Stimulated activated CD4-positive, alpha-beta T cell treated with anti-CD3 and anti-CD28 coated beads, Interleukin-1b, Interleukin-23, amount 100 ng/mL, for 1 hour (primary cell): ENCODE measurements at regions not wholly inside any gene's neighbourhood (a gene's known extent, or its start where the extent isn't known, plus 50 kb on each side); places are given as distances from the start of the nearest gene placed in this dataset.

Experiments used
- DNase-seq, 2 donors: peaks; one replicate each; pipeline ENCODE4 v3.0.0-alpha.2; 2020; ENCODE audit warnings: low read depth in 2 of 2

DNA sequence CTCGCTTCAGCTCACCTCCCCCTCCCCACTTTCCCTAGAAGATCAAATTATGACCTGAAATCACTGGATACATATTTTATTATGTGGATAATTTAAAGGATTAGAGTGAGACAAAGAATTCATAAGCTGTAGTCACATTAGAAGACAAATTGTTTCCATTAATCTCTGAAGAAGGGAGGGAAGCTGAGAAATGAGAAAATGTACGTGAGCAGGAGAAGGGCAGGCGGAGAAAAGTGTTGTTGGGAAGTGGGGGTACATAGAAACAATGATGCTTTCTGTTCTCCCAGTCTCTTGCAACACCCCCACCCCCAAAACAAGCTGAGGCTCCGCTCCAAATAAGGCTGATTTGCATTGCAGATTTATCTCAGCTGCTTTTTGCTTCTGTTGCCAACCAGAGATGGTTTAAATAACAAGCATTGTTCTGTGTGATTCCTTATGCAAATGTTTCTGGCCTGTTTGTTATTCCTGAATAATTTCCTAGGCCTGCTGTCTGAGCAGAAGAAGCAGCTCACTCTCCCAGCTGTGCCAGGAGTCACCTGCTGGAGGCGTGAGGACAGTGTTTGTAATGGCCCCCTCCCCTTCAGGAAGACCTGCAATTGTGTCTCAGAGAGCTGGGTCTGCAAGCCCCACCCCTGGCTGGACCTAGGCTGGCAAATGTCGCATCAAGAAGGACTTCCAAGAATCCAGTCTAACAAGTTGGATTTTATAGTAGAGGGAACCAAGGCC lies 121.8 kb upstream of the TNR start:
- no peak for DNase-seq

DNA sequence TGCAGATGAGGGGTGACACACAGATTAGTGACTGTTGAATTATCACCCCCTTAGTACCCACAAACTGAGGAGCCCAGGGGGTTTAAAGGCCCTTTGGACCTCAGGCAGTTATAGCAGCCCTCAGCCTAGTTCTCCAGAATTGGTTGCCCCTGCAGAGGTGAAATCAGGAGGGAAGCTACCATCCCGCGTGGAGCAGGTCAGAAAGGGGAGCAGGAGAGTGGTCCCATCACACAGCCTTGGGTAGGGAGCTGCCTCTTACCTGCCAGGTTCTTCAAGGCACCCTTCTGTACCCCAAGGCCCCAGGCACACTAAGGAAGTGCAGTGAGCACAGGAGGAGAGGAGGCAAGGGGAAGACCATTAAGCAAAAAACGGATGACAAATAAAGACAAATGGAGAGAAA lies 121.2 kb upstream of the TNR start:
- DNase-seq, result no peak

DNA sequence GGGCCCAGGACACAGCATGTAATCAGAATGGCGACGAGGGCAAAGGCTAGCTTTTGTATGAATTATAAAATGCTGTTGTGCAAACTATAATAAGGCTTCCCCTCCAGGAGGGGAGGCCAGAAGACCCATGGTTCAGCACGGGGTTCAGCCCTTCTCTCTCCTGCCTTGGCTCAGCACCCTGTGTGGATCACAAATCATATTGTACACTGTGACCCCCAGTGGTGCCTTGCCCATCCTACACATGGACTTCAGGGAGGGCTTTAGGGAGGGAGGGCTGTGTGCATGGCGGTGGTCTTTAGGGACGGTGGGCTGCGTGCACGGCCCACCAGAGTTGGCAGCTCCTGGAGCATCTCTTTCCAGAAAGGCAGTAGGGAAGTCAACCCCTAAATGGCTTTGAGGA lies 120.8 kb upstream of the TNR start:
- no peak for DNase-seq

DNA sequence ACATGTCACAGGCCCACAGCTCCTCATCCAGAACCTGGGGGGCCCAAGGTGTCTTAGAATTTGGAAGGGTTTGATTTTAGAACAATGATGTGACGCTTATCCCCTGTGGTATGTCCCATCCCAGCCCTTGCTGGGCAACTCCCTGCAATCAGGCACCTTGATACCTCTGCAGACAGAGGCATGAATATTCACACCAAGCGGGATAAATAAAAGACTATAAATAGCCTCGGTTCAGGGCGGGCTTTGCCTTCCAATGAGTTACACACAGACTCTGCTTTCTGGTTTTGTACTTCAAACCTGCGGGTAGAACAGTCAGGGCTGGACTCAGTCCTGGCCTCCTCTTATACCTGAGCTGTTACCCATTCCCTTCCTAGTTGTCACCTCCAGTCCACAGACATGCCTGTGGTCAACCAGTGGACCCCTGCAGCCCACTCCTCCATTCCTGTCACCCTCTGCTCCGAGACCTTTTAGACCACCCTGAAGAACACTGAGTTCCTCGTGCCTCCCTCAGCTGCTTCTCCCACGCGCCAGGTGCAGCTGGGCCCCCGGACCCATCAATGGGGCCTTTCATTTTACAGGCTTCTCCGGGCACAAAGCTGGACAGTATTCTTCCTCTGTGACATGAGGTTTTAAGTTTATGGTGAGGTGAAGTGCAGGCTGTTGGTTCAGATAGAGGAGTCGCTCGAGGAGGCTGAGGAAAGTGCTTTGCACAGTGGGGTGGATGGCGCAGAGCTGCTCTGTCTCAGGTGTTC lies 120.1 kb upstream of the TNR start:
- no peak for DNase-seq

DNA sequence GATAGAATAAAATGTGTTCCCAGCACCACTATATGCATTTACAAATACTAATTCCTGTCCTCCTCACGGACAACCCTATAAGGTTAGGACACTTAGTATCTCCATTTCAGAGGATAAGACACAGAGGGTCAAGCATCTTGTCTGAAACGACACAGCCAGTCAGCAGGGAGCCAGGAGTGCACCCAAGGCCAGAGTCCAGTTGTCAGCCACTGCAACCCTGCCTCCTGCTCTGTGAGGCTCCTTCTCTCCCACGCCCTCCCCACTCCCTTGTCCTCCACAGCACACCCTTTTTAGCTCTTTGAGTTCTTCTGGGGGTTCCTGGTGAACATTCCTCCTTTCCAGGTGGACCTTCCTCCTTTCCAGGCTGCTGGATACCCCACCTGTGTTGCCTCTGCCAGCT lies 119.0 kb upstream of the TNR start:
- DNase-seq, result no peak

DNA sequence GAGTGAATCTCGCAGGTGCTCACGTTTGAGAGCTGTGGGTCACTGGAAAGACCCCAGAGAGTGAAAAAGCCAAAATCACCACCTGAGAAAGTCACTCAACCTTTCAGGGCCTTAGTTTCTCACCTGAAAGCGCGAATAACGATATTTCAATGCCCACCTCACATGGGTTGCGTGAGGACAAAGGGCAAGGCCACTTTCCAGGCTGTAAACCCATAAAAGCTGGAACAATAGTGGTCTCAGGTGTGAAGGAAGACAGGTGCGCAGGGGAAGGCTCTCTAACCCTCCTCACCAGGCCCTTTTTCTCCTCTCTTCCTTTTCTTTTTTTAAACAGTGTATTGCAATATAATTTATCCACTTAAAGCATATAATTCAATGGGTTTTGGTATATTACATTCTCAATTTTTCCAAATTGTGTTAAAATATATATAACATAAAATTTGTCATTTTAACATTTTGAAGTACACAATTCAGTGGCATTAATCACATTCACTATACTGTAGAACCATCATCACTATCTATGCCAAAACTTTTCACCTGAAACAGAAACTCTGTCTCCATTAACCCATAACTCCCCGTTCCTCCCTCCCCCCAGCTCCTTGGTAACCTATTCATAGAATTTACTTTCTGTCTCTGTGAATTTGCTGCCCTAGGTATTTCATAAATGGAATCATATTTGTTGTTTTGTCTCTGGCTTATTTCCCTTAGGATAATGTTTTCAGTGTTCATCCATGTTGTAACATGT lies 118.4 kb upstream of the TNR start:
- no peak for DNase-seq

DNA sequence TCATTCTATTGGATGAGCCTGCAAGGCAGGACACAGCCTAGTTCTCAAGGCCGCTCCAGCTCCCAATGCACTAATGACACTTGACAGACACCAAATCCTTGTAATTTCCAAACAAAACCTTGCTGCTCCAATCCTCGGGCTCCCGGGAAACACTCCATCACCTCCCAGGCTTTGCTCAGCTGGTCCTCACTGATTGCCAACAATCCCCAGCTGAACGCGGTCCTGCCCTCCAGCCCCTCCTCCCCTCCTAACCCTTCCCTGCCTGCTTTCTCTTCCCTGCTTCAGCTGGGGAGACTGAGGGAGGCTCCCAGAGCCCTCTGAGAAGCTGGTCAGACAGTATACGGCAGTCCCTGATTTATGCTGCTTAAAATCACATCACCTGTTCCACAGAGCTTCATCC lies 114.4 kb upstream of the TNR start:
- DNase-seq, result no peak

DNA sequence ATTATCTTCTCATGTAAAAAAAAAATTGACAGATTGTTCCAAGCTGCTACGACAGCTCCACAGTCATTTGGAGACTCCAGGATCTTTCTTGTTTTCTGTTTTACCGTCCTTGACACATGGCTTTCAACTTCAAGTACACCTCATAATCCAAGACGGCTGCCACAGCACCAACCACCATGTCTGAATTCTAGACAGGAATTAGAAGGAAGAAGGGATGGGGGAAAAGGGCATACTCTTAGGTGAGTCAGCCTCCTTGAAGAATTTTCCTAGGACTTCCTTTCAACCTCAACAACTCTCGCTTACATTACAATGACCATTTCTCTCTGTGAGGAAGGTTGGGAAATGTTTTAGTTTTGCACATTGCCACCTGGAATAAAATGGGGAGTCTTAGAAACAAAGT lies 110.3 kb upstream of the TNR start:
- DNase-seq, result no peak

DNA sequence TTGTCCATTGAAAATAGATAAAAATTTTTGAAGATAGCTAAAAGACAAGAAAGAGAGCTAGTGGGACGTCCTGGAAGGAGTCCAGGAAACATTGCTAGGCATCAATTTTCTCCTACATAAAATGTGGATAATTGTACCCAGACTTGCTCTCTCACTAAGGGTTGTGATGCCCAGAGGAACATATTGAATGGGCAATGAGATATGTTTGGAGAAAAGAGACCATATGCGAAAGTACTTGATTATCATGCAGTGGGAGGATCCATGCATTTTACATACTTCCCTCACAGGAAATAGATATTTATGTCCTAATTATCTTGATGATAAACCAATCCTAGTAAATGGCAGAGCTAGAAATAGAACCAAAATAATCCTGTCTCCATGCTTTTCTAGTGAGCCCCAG lies 108.4 kb upstream of the TNR start:
- no peak for DNase-seq

DNA sequence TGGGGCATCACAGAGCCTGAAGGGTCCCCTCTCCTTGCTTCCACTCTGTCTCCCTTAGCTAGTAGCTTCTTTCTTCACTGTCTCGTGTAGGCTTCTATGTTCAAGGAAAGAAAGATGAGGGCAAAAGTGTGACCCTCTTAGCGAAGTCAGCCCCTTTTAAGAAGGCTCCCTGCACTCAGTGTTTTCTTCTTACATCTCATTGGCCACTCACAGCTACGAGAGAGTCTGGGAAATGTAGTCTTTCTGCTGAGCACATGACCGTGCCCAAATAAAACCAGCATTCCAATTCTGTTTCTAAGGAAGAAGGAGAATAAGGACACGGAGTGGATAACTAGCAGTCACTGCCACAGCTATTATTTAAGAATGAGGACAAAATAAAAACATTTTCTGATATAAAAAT lies 104.9 kb upstream of the TNR start:
- no peak for DNase-seq

DNA sequence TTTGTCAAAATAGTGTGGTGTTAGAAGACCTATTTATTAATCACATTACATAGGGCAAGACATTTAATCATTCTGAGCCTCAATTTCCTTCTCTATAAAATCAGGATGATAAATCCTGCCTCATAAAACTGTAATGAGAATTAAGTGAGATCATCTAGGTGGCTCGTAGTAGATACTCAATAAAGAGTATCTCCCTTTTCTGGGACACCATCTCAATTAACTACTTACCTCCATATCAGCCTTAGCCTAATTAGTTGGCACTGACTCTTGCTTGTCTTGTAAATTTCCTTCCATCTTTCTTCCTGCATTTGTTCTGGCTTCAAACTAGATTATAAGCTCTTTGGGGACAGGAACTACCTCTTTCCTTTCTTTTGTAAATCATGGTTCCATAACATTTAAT lies 102.6 kb upstream of the TNR start:
- DNase-seq, result no peak

DNA sequence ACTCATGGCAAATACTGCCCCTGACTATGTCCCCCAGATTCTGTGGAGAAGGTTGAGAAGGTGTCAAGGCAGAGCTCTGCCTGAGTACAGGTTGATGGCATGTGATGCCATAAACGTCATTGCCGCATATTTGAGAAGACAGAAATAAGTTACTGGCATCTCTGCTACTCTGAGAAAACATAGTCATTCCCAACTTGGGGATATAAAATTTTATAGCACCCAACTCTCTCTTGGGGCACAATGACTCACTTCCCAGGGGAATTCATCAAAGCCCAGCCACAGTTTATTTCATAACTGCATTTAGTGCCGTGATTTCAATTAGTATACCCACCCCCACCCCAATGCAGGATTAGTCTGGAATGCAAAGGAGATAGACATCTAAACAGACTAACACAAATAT lies 101.9 kb upstream of the TNR start:
- DNase-seq, result no peak

DNA sequence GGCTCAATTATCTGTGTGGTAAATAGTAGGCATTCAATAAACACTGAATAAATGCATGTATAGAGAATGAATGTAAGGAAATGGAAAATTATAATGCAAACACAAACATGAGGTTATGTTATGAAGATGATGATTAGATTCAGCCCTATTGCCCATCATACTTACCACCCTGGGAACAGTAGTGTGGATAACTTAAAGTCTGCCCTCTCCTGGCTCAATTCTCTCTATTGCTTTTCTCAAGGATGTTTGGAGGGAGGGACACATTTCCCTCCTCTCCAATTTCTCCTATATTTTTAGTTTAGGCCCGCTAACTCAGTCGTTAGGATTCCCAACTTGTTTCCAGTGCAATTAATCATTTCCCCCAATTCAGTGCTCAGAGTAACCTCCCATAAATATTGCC lies 101.5 kb upstream of the TNR start:
- DNase-seq, result no peak

DNA sequence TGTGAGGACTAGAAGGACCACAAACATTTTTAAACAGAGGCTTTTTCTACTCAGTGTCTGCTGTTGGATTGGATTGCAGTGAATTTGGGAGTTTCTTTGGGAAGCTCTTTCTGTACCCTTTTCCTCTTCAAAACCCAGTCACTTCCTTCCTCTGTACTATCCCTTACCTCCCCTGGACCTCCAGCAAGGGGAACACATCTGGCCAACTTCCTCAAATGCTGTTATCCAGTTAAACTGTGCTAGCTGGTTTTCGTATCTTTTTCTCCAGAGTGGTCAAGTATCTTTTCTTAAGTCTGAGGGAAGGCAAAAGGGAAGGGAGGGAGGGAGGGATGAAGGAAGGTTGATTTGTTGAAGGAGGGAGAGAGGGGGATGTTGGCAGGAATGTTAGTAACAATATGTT lies 99.2 kb upstream of the TNR start:
- DNase-seq, result no peak

DNA sequence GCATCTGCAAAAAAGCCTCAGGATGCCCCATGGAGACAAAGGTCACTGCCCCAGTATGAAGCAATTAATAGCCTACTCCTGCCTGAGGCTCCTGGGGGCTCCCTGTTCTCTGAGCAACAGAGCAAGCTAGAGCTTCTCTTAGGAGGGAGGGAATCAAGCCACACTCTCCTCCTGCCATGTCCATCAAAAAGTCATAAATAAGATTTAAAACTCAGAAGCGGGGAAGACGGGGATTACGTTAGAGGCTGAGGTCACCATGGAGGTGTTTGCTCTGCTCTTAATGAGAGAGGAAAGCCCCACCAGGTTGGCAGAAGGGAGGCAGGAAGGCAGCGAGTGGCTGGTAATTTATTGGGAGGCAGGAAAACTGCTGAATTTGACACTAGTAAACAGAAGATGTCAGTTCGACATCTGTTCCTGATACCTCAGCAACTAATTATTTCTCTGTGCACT lies 98.4 kb upstream of the TNR start:
- no peak for DNase-seq

DNA sequence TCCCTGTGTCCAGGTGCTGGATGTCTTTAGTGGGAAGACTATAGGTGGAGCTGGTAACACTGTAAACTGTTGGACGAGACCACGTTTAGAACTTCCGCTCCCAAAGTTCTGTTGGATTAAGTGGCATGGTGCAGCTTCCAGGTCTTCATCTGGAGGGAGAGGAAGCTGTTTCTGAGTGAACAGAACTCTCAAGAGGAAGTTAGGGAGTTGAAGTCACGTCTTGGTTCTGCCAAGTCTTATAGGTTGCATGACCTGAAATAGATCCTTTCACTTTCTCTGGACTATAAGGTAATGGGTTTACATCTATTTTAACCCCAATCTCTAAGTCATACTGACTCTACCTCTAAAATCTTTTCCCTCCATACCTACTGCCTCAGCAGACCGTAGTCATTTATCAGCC lies 97.4 kb upstream of the TNR start:
- DNase-seq, result no peak

DNA sequence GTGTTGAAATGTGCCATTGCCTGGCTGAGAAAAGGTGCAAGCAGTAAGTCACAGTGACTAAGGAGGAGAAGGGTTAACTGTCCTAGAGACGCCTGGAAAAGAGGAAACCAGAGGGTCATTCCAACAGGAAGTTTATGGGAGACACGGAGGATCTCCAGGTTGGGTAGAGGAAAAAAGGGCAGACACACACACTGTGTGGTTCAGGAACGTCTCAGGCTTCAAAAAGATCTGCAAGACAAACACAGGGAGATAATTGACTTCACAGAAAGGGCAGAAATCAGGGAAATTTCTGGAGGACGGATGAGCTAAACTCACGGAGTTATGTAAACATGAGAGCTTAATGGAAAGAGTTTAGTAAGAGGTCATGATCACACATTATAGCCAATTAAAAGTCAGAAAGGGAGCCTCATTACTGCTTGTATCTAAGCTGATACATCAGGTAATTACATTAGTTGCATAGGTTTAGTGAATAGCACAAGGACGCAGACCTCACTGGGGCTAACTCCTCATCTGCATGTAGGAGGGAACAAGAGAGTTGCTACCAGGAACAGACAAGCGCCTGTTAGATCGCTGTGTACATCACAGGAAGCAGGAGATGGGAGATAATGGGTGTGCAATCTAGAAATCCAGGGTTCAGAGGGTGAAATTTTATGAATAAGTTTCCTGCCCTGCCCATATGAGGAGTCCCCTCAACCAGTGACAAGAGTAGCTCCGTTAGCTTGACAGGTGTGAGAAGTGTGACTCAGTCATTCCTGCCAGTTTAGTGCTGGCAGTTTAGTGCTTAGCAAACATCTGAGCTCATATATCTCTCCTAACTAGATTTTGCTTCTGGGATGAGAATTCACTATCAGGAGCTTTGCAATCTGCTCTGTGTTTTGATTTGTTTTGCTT lies 96.6 kb upstream of the TNR start:
- no peak for DNase-seq

DNA sequence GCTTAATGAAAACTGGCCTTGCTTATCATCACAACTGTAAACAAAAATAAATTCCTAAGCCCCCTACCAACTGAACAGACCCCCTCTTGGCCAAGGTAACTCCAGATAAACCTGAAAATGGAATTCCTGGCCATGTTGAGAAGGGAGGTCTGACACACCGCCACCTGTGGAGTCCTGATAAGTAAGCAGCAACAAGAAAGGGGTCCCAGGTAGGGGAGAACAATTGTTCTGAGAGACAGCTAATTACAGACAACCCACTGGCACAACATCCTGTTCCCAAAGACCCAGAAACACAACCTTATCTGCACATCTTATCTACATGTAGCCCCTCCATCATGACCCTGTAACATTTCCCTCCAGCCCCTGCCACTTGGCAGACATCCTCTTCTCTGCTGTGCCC lies 91.2 kb upstream of the TNR start:
- no peak for DNase-seq

DNA sequence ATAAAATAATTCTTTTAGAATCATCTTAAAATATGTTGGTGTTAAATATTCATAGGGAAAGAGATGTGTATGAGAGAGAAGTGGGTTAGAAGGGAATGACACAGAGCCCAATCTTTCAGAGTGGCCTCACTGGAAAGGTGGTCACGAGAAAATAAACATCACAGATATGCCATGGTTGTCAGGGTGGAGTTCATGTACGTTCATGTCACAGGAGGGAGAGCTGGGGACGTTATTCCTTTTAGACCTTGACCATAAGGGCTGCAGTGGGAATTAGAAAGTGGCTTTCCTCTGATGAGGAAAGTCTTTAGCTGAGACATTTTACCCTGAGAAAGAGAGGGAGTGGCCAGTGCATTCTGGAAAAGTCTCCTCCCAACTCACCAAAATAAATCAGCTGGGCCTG lies 90.6 kb upstream of the TNR start:
- no peak for DNase-seq

DNA sequence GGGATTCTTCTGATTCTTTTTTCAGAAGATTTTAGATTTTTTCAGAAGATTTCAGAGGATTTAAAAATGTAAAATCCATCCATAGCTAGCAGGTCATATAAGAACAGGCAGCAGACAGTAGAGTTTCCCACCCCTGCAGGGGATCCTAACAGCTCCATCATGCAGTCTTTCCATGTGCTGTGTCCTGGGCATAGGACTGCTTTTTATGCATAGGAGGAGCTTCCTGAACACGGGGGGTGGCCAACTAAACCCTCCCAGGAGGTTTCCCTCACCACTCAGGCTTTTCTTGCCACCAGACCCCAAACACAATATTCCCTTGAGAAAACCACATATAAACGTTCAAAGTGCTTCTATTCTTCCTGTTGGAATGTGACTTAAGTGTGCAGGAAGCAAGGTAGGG lies 90.1 kb upstream of the TNR start:
- DNase-seq, result no peak

DNA sequence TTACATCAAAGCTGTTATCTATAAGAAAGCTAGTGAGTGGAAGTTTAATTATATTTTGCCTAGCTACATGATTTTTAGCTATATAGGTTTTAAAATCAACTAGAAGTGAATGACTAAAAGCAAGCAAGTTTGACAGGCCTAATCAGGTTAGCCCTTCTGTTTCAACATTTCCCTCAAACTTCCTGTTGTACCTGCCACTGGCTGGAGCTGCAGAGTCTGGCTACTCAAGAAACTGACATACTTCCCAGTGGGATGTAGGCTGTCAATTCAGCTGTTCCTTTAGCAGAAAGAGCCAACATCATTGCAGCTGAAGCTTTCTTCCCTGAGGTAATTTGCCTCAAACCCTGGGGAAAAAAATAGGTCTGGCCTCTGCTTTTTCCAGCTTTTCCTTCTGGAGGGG lies 87.1 kb upstream of the TNR start:
- no peak for DNase-seq

DNA sequence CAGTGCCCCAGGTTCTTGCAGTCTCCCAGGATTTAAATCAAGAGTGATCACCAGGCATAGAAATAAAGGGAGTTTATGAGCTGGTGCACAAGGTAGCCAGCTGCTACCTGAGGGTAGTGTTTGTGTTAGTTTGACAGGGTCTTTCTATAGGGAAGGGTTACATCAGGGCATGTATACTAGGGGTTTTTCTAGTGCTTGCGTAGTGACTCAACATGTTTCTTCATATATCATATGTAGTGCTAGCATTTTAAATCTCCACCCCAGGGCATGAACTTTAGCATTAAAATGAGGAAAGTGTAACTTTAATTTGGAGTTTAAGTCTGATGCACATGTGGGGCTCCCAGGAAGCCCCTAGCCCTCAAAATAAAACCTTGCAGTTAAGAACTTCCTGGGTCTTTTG lies 86.5 kb upstream of the TNR start:
- DNase-seq, result no peak
